ENCODE measurements at regions not wholly inside any gene's neighbourhood (a gene's known extent, or its start where the extent isn't known, plus 50 kb on each side); places are given as distances from the start of the nearest gene placed in this dataset.

DNA sequence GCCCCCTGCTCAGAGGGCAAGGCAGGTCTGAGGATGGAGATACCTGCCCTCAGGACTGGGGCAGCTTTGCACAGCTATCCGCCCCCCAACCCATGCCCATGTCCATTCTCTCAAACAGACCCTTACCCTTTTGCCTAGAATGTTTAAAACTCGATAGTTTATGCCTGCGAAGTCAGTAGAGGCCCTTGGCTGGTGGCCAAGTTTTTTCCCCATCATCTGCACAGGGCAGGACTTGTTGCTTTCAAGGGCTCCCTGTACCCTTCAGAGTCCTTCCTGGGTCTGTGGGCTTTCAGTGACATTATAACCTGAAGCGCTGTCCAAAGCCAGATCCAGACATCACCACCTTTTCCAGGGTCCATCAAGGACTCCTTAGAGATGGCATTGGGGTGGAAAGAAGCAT lies 148.7 kb upstream of the ZNF644 start:
- intact Hi-C loops (cut with DNase I): no loop called here
- Histone ChIP-seq H3K9me3 (no peaks in the 10 kb centered on the region), H3K4me3 (no peak overlapping the region), H3K27ac (no peak overlapping the region), H3K36me3 (no peaks in the 10 kb centered on the region), H3K4me1 (peaks cover 0 to 12% (median 0%) of the 10 kb centered on the region in 12 donors), H3K27me3 (peaks cover 0 to 30% (median 0%) of the 10 kb centered on the region in 9 donors)
- 87 to 91% (median 90%) methylated on average over 4 of the region's 4 CpGs for WGBS, 4 donors
- no peak for TF ChIP-seq POLR2A (IDR thresholded peaks at IDR 0.05)
- TF ChIP-seq, protein P1, sequence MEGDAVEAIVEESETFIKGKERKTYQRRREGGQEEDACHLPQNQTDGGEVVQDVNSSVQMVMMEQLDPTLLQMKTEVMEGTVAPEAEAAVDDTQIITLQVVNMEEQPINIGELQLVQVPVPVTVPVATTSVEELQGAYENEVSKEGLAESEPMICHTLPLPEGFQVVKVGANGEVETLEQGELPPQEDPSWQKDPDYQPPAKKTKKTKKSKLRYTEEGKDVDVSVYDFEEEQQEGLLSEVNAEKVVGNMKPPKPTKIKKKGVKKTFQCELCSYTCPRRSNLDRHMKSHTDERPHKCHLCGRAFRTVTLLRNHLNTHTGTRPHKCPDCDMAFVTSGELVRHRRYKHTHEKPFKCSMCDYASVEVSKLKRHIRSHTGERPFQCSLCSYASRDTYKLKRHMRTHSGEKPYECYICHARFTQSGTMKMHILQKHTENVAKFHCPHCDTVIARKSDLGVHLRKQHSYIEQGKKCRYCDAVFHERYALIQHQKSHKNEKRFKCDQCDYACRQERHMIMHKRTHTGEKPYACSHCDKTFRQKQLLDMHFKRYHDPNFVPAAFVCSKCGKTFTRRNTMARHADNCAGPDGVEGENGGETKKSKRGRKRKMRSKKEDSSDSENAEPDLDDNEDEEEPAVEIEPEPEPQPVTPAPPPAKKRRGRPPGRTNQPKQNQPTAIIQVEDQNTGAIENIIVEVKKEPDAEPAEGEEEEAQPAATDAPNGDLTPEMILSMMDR (IDR thresholded peaks at IDR 0.05): no peak
- DNase-seq (no peak), ATAC-seq (no peak)

DNA sequence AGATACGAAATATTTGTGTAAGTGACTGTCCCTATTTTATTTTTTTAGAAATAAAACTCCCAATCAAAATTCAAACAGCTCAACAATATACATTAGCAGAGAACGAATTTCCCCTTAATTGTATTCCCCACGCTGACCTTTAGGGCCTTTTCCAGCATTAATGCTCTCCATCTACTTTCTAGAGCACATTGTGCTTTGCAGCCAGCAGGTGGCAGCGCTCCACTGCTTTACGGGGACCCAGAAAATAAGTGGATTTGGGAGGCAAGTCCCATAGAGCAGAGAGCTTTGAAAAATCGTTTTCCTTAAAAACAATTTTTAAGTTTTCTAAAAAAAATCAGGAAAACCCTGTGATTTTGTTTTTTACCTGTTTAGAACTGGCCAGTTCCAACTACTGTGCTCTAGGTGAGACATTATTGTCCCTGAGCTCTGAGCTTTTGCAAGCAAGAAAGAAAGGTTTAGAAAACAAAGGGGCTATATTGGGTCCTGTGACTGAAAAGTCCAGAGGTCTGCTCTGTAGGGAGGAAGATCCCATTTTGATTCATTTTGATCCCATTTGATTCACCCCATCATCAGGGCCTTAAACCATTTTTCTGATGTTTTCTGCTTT lies 144.4 kb upstream of the ZNF644 start:
- intact Hi-C loops (cut with DNase I): loop anchor here in 9 of 10 donors (2.0 to 10.0 kb wide), 11 partner anchors 116 to 1051 kb away; partner anchors contain the start of genes ZNF644 (in 2 of the 9), BARHL2 (in 1 of the 9) and HFM1 (in 1 of the 9)
- TF ChIP-seq, protein P1 (IDR thresholded peaks at IDR 0.05): peak; percentile 59 to 85 (median 72)
- no peak for TF ChIP-seq POLR2A (IDR thresholded peaks at IDR 0.05)
- WGBS, 4 donors: 17 to 18% (median 18%) methylated on average over 6 of the region's 6 CpGs
- no peaks in the 10 kb centered on the region for H3K9me3 ChIP-seq
- H3K27me3 ChIP-seq: peaks cover 0 to 8% (median 0%) of the 10 kb centered on the region in 9 donors
- no peaks in the 10 kb centered on the region for H3K4me1 ChIP-seq
- DNase-seq: peak in 2 of 5 donors; percentile 27 to 32
- H3K36me3 ChIP-seq: no peaks in the 10 kb centered on the region
- ATAC-seq: peak in 3 of 4 donors; percentile 57 to 87 (median 80)
- H3K4me3 ChIP-seq: no peak overlapping the region
- no peak overlapping the region for H3K27ac ChIP-seq

DNA sequence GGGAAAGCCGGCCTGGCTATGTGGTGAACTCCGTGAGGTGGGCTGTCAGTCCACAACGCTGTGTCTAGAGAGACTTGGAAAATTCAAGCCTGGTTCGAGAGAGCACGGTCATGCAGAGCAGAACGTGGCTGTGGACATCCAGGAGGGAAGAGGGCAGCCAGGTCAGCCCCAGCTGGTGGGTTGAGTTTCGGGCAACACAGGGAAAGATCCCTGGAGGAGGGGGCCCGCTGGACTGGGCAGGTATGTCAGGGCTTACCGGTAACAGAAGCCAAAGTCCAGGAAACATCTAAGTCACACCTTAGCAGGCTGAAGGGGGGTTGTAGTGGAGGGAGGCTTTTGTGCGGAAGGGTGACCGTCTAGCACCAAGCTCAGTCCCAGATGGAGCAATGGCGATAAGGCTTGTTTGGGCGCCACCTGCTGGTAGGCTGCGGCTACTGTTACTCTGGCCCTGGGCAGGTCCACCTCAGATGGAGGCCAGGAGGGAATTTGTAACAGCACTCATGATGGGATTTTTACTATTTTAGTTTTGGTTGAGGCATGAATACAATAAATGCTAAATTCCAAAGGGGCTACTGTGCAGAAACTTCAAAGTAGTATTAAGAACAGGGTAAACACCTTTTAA lies 143.3 kb upstream of the ZNF644 start:
- Histone ChIP-seq H3K27ac (no peak overlapping the region), H3K36me3 (no peaks in the 10 kb centered on the region), H3K4me1 (no peaks in the 10 kb centered on the region), H3K4me3 (no peak overlapping the region), H3K27me3 (peaks cover 0 to 8% (median 0%) of the 10 kb centered on the region in 9 donors), H3K9me3 (no peaks in the 10 kb centered on the region)
- ATAC-seq (peak; percentile 78 to 96 (median 90)), DNase-seq (peak; percentile 60 to 80 (median 66))
- 38 to 49% (median 46%) methylated on average over 14 of the region's 14 CpGs for WGBS, 4 donors
- TF ChIP-seq, protein P1 (IDR thresholded peaks at IDR 0.05): peak; percentile 79 to 94 (median 87)
- TF ChIP-seq POLR2A (IDR thresholded peaks at IDR 0.05): no peak
- intact Hi-C loops (cut with DNase I): loop anchor here in 9 of 10 donors (5.0 to 10.0 kb wide), 10 partner anchors 117 to 1050 kb away; partner anchors contain the start of genes ZNF644 (in 2 of the 9), BARHL2 (in 1 of the 9) and HFM1 (in 1 of the 9)

DNA sequence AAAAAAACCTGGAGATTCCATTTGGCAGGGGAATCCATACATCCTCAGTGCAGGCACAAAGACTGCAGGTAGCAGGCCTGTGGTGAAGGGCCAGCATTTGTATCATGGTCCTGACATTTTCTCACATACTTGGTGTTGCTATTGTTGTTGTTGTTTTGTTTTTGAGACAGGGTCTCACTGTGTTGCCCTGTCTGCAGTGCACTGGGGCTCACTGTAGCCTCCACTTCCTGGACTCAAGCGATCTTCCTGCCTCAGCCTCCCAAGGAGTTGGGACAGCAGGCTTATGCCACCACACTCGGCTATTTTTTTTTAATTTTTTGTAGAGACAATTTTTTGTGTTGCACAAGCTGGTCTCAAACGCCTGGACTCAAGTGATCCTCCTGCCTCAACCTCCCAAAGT lies 140.8 kb upstream of the ZNF644 start:
- H3K36me3 ChIP-seq: no peaks in the 10 kb centered on the region
- DNase-seq (no peak), ATAC-seq (no peak)
- no peak overlapping the region for H3K27ac ChIP-seq
- no peak overlapping the region for H3K4me3 ChIP-seq
- no peaks in the 10 kb centered on the region for H3K4me1 ChIP-seq
- intact Hi-C loops (cut with DNase I): loop anchor here in 9 of 10 donors (5.0 to 10.0 kb wide), 6 partner anchors 242 to 1048 kb away; partner anchors contain the start of gene HFM1 (in 1 of the 9)
- no peak for TF ChIP-seq POLR2A (IDR thresholded peaks at IDR 0.05)
- TF ChIP-seq, protein P1 (IDR thresholded peaks at IDR 0.05): no peak
- peaks cover 0 to 6% (median 0%) of the 10 kb centered on the region in 9 donors for H3K27me3 ChIP-seq
- no peaks in the 10 kb centered on the region for H3K9me3 ChIP-seq
- WGBS, 4 donors: 92 to 98% (median 95%) methylated on average over 3 of the region's 3 CpGs
